HG02798 (cell line): ENCODE measurements at regions not wholly inside any gene's neighbourhood (a gene's known extent, or its start where the extent isn't known, plus 50 kb on each side); places are given as distances from the start of the nearest gene placed in this dataset.
A peak's percentile ranks its signal among the peaks of the same experiment; 100 is the strongest.
"Not testable (repeated sequence)": the region's sequence is repeated elsewhere in the genome, so short reads cannot be mapped to it uniquely, and the experiment has no call there.

ENCODE experiments used
- ATAC-seq: cut with Tn5 transposase; IDR thresholded peaks from one replicate; pipeline ENCODE4 v1.9.1; 2021; ENCODE audit warnings: mild to moderate bottlenecking; ENCODE audit not compliant: unreplicated experiment, poor library complexity

GRCh38 chr6:66638518-66638917 is 931.5 kb upstream of the EYS start:
- ATAC-seq: no peak

- ATAC-seq: no peak
Measured at GRCh38 chr6:66638099-66638498, 931.1 kb upstream of the EYS start.

- ATAC-seq: no peak
Measured at GRCh38 chr6:66628917-66629316, 921.9 kb upstream of the EYS start.

- no peak for ATAC-seq
Measured at GRCh38 chr6:66623050-66623449, 916.0 kb upstream of the EYS start.

GRCh38 chr6:66605971-66606370 is 898.9 kb upstream of the EYS start:
- no peak for ATAC-seq

- ATAC-seq: no peak
Measured at GRCh38 chr6:66605011-66605410, 898.0 kb upstream of the EYS start.

GRCh38 chr6:66599541-66599940 is 892.5 kb upstream of the EYS start:
- no peak for ATAC-seq

- ATAC-seq: no peak
Measured at GRCh38 chr6:66578362-66578761, 871.3 kb upstream of the EYS start.

GRCh38 chr6:66568271-66568670 is 861.2 kb upstream of the EYS start:
- ATAC-seq: no peak

- no peak for ATAC-seq
Measured at GRCh38 chr6:66561479-66561878, 854.5 kb upstream of the EYS start.

GRCh38 chr6:66558189-66558588 is 851.2 kb upstream of the EYS start:
- ATAC-seq: peak; percentile 51

- no peak for ATAC-seq
Measured at GRCh38 chr6:66556936-66557335, 849.9 kb upstream of the EYS start.

GRCh38 chr6:66555082-66555481 is 848.1 kb upstream of the EYS start:
- ATAC-seq: no peak

GRCh38 chr6:66553441-66553840 is 846.4 kb upstream of the EYS start:
- no peak for ATAC-seq

- no peak for ATAC-seq
Measured at GRCh38 chr6:66538551-66539135, 831.6 kb upstream of the EYS start.

GRCh38 chr6:66533921-66534404 is 826.9 kb upstream of the EYS start:
- ATAC-seq: no peak

GRCh38 chr6:66526061-66526460 is 819.0 kb upstream of the EYS start:
- no peak for ATAC-seq

- ATAC-seq: no peak
Measured at GRCh38 chr6:66522864-66523263, 815.8 kb upstream of the EYS start.

GRCh38 chr6:66516377-66516776 is 809.4 kb upstream of the EYS start:
- no peak for ATAC-seq

- ATAC-seq: no peak
Measured at GRCh38 chr6:66508433-66508832, 801.4 kb upstream of the EYS start.

GRCh38 chr6:66499851-66500250 is 792.8 kb upstream of the EYS start:
- no peak for ATAC-seq

GRCh38 chr6:66496659-66497058 is 789.6 kb upstream of the EYS start:
- ATAC-seq: no peak

- not testable (repeated sequence) for ATAC-seq
Measured at GRCh38 chr6:66494643-66495042, 787.6 kb upstream of the EYS start.
